HL-60/S4 treated with phorbol 12-myristate 13-acetate at 8.2 ng/mL for 4 days and 3 days (cell line): ENCODE measurements at regions not wholly inside any gene's neighbourhood (a gene's known extent, or its start where the extent isn't known, plus 50 kb on each side); places are given as distances from the start of the nearest gene placed in this dataset.

Experiments
- in situ Hi-C: fragments of 300-500 bp; cut with MboI; formaldehyde crosslinking; loops from 2 replicates; pipeline ENCODE4 v1.15.0; 2022; ENCODE audit warnings: low sequenced_read_pairs

- in situ Hi-C loops = no loop called here
These were observed 125.4 kb downstream of the RFLNA start for GRCh38 chr12:124420041-124420995.

- in situ Hi-C loops = no loop called here
These were observed 124.6 kb downstream of the RFLNA start for GRCh38 chr12:124419292-124420040.

GRCh38 chr12:124418791-124419190 is 123.9 kb downstream of the RFLNA start:
- in situ Hi-C loops = no loop called here

GRCh38 chr12:124418156-124418555 is 123.3 kb downstream of the RFLNA start:
- in situ Hi-C loops = no loop called here

- in situ Hi-C loops = no loop called here
These were observed 121.9 kb downstream of the RFLNA start for GRCh38 chr12:124416516-124417395.

GRCh38 chr12:124415064-124415463 is 120.2 kb downstream of the RFLNA start:
- in situ Hi-C loops = no loop called here

GRCh38 chr12:124413915-124414314 is 119.0 kb downstream of the RFLNA start:
- in situ Hi-C loops = no loop called here

GRCh38 chr12:124413401-124413800 is 118.5 kb downstream of the RFLNA start:
- in situ Hi-C loops = no loop called here

GRCh38 chr12:124412646-124413015 is 117.7 kb downstream of the RFLNA start:
- in situ Hi-C loops = no loop called here

GRCh38 chr12:124411953-124412645 is 117.2 kb downstream of the RFLNA start:
- in situ Hi-C loops = no loop called here

GRCh38 chr12:124411281-124411878 is 116.5 kb downstream of the RFLNA start:
- in situ Hi-C loops = no loop called here

- in situ Hi-C loops = no loop called here
These were observed 115.7 kb downstream of the RFLNA start for GRCh38 chr12:124410354-124411175.

- in situ Hi-C loops = no loop called here
These were observed 114.1 kb downstream of the RFLNA start for GRCh38 chr12:124408822-124409517.

GRCh38 chr12:124407074-124407473 is 112.2 kb downstream of the RFLNA start:
- in situ Hi-C loops = no loop called here

- in situ Hi-C loops = no loop called here
These were observed 111.2 kb downstream of the RFLNA start for GRCh38 chr12:124406043-124406442.

GRCh38 chr12:124405592-124405991 is 110.7 kb downstream of the RFLNA start:
- in situ Hi-C loops = no loop called here

- in situ Hi-C loops = no loop called here
These were observed 110.3 kb downstream of the RFLNA start for GRCh38 chr12:124405151-124405550.

GRCh38 chr12:124404162-124404784 is 109.4 kb downstream of the RFLNA start:
- in situ Hi-C loops = no loop called here
